ENCODE measurements at regions not wholly inside any gene's neighbourhood (a gene's known extent, or its start where the extent isn't known, plus 50 kb on each side); places are given as distances from the start of the nearest gene placed in this dataset.

DNA sequence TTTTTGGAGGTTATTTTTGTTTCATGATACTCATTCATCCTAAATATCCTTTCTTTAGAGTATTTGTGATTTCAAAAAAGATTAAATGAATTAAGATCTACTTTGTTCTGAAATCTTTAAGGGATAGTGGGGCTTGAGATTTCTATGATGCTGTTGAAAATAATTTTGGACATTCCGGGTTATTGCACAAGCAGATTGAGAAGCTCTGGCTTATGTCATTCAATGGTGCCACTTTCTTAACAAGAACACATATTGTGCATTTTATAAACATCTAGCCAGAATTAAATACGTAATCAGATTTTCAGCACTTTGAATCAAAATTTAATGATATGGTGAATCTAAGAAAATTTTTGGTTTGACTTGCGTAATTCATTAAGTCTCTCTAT, 207.7 kb upstream of the COL3A1 start:
- TF ChIP-seq ZNF48 (tag by site-specific recombination; IDR thresholded peaks at IDR 0.05) (no peak), OVOL3 (tag by site-specific recombination; IDR thresholded peaks at IDR 0.05) (no peak), ZNF776 (tag by site-specific recombination; IDR thresholded peaks at IDR 0.05; ENCODE audit: borderline replicate concordance) (no peak), ZNF645 (tag by site-specific recombination; IDR thresholded peaks at IDR 0.05) (no peak), ZNF692 (tag by site-specific recombination; IDR thresholded peaks at IDR 0.05) (no peak), ZBTB49 (tag by site-specific recombination; IDR thresholded peaks at IDR 0.05; ENCODE audit: low read depth) (no peak)
- TF ChIP-seq, protein P1, sequence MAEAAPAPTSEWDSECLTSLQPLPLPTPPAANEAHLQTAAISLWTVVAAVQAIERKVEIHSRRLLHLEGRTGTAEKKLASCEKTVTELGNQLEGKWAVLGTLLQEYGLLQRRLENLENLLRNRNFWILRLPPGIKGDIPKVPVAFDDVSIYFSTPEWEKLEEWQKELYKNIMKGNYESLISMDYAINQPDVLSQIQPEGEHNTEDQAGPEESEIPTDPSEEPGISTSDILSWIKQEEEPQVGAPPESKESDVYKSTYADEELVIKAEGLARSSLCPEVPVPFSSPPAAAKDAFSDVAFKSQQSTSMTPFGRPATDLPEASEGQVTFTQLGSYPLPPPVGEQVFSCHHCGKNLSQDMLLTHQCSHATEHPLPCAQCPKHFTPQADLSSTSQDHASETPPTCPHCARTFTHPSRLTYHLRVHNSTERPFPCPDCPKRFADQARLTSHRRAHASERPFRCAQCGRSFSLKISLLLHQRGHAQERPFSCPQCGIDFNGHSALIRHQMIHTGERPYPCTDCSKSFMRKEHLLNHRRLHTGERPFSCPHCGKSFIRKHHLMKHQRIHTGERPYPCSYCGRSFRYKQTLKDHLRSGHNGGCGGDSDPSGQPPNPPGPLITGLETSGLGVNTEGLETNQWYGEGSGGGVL (tag by site-specific recombination; IDR thresholded peaks at IDR 0.05), result no peak
- CTCF ChIA-PET, result no interaction called here
- H3K27ac ChIP-seq (ENCODE audit: extremely low read depth, low read depth, low read length), result no peak overlapping the region
- H3K4me3 ChIP-seq (ENCODE audit: low read depth, low read length), result no peak overlapping the region
- H3K9me3 ChIP-seq (ENCODE audit: control insufficient read depth, insufficient read depth, low read depth, low read length), result no peaks in the 10 kb centered on the region
- H3K36me3 ChIP-seq (ENCODE audit: control insufficient read depth in 2 of 2, insufficient read depth in 1 of 2, low read length in 2 of 2), result no peaks in the 10 kb centered on the region
- no peaks in the 10 kb centered on the region for H3K4me1 ChIP-seq (ENCODE audit: control insufficient read depth, insufficient read depth, low read length)
- POLR2A ChIA-PET, result no interaction called here

DNA sequence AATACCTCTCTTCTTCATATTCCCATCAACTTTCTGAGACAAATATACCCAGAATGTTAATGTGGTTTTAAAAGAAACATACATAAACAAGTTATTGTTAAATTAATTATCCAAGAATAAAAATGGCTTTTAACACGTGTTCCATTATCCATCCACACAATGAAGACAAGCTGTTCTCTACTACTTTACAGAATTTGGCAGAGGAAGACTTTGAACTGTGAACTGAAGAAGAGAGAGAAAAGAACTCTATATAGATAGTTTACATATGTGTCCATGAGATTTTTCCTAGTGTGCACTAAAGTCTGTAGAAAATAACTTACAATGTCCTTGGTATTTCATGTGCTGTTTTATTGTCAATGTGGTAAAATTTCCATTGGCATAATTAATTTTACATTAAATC, 207.0 kb upstream of the COL3A1 start:
- H3K9me3 ChIP-seq (ENCODE audit: control insufficient read depth, insufficient read depth, low read depth, low read length), result no peaks in the 10 kb centered on the region
- POLR2A ChIA-PET, result no interaction called here
- no peak for TF ChIP-seq ZNF169 (tag by site-specific recombination; IDR thresholded peaks at IDR 0.05)
- no peak for TF ChIP-seq ZNF596 (tag by site-specific recombination; IDR thresholded peaks at IDR 0.05)
- no peak for TF ChIP-seq ZNF624 (tag by site-specific recombination; IDR thresholded peaks at IDR 0.05)
- no peak for TF ChIP-seq ZBTB1 (tag by site-specific recombination; IDR thresholded peaks at IDR 0.05)
- TF ChIP-seq ATF2 (tag by site-specific recombination; IDR thresholded peaks at IDR 0.05; ENCODE audit: low read depth), result no peak
- no peak for TF ChIP-seq ZNF221 (tag by site-specific recombination; IDR thresholded peaks at IDR 0.05; ENCODE audit: borderline replicate concordance)
- TF ChIP-seq ZNF174 (tag by site-specific recombination; IDR thresholded peaks at IDR 0.05), result no peak
- TF ChIP-seq, protein P2, sequence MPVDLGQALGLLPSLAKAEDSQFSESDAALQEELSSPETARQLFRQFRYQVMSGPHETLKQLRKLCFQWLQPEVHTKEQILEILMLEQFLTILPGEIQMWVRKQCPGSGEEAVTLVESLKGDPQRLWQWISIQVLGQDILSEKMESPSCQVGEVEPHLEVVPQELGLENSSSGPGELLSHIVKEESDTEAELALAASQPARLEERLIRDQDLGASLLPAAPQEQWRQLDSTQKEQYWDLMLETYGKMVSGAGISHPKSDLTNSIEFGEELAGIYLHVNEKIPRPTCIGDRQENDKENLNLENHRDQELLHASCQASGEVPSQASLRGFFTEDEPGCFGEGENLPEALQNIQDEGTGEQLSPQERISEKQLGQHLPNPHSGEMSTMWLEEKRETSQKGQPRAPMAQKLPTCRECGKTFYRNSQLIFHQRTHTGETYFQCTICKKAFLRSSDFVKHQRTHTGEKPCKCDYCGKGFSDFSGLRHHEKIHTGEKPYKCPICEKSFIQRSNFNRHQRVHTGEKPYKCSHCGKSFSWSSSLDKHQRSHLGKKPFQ (tag by site-specific recombination; IDR thresholded peaks at IDR 0.05), result no peak
- no peak for TF ChIP-seq ZNF48 (tag by site-specific recombination; IDR thresholded peaks at IDR 0.05)
- no peak for TF ChIP-seq MYNN (tag by site-specific recombination; IDR thresholded peaks at IDR 0.05; ENCODE audit: borderline replicate concordance)
- no peak for TF ChIP-seq ZNF24 (tag by site-specific recombination; IDR thresholded peaks at IDR 0.05)
- TF ChIP-seq ZBTB8A (tag by site-specific recombination; IDR thresholded peaks at IDR 0.05), result no peak
- no peak overlapping the region for H3K27ac ChIP-seq (ENCODE audit: extremely low read depth, low read depth, low read length)
- no peaks in the 10 kb centered on the region for H3K4me1 ChIP-seq (ENCODE audit: control insufficient read depth, insufficient read depth, low read length)
- H3K36me3 ChIP-seq (ENCODE audit: control insufficient read depth in 2 of 2, insufficient read depth in 1 of 2, low read length in 2 of 2), result no peaks in the 10 kb centered on the region
- H3K4me3 ChIP-seq (ENCODE audit: low read depth, low read length), result no peak overlapping the region
- CTCF ChIA-PET, result no interaction called here
